ENCODE measurements at regions not wholly inside any gene's neighbourhood (a gene's known extent, or its start where the extent isn't known, plus 50 kb on each side); places are given as distances from the start of the nearest gene placed in this dataset.

- no peak for TF ChIP-seq CTCF (IDR thresholded peaks at IDR 0.05; ENCODE audit: insufficient read depth, low read length, poor library complexity, severe bottlenecking)
- no peak overlapping the region for H3K4me3 ChIP-seq (ENCODE audit: low read depth, low read length)
- no peak for DNase-seq (ENCODE audit: low read depth)
- H3K27me3 ChIP-seq (ENCODE audit: control insufficient read depth, insufficient read depth, low read length) = peaks cover 8% of the 10 kb centered on the region
- H3K36me3 ChIP-seq (ENCODE audit: control insufficient read depth, insufficient read depth, low read length) = no peaks in the 10 kb centered on the region
These were observed 101.6 kb downstream of the METRNL start for GRCh38 chr17:83180996-83181481.

GRCh38 chr17:83181991-83182619 is 102.7 kb downstream of the METRNL start:
- Histone ChIP-seq H3K36me3 (ENCODE audit: control insufficient read depth, insufficient read depth, low read length) (no peaks in the 10 kb centered on the region), H3K4me3 (ENCODE audit: low read depth, low read length) (no peak overlapping the region), H3K27me3 (ENCODE audit: control insufficient read depth, insufficient read depth, low read length) (peaks cover 6% of the 10 kb centered on the region)
- DNase-seq (ENCODE audit: low read depth) = no peak
- TF ChIP-seq CTCF (IDR thresholded peaks at IDR 0.05; ENCODE audit: insufficient read depth, low read length, poor library complexity, severe bottlenecking) = no peak

GRCh38 chr17:83182620-83183101 is 103.3 kb downstream of the METRNL start:
- no peak for DNase-seq (ENCODE audit: low read depth)
- peaks cover 5% of the 10 kb centered on the region for H3K27me3 ChIP-seq (ENCODE audit: control insufficient read depth, insufficient read depth, low read length)
- H3K4me3 ChIP-seq (ENCODE audit: low read depth, low read length) = no peak overlapping the region
- no peak for TF ChIP-seq CTCF (IDR thresholded peaks at IDR 0.05; ENCODE audit: insufficient read depth, low read length, poor library complexity, severe bottlenecking)
- no peaks in the 10 kb centered on the region for H3K36me3 ChIP-seq (ENCODE audit: control insufficient read depth, insufficient read depth, low read length)

GRCh38 chr17:83183145-83183948 is 103.9 kb downstream of the METRNL start:
- TF ChIP-seq CTCF (IDR thresholded peaks at IDR 0.05; ENCODE audit: insufficient read depth, low read length, poor library complexity, severe bottlenecking) = no peak
- H3K27me3 ChIP-seq (ENCODE audit: control insufficient read depth, insufficient read depth, low read length) = peaks cover 3% of the 10 kb centered on the region
- no peak for DNase-seq (ENCODE audit: low read depth)
- H3K36me3 ChIP-seq (ENCODE audit: control insufficient read depth, insufficient read depth, low read length) = no peaks in the 10 kb centered on the region
- no peak overlapping the region for H3K4me3 ChIP-seq (ENCODE audit: low read depth, low read length)

- DNase-seq (ENCODE audit: low read depth) = no peak
- Histone ChIP-seq H3K27me3 (ENCODE audit: control insufficient read depth, insufficient read depth, low read length) (peaks cover 3% of the 10 kb centered on the region), H3K4me3 (ENCODE audit: low read depth, low read length) (no peak overlapping the region), H3K36me3 (ENCODE audit: control insufficient read depth, insufficient read depth, low read length) (no peaks in the 10 kb centered on the region)
- TF ChIP-seq CTCF (IDR thresholded peaks at IDR 0.05; ENCODE audit: insufficient read depth, low read length, poor library complexity, severe bottlenecking) = no peak
These were observed 104.6 kb downstream of the METRNL start for GRCh38 chr17:83183951-83184506.

Data from kidney epithelial cell (primary cell).